Upper lobe of right lung (tissue), 1 donor: ENCODE measurements at regions not wholly inside any gene's neighbourhood (a gene's known extent, or its start where the extent isn't known, plus 50 kb on each side); places are given as distances from the start of the nearest gene placed in this dataset.

Experiments used
- ATAC-seq: fragments of 200-7000 bp; cut with Tn5 transposase; one replicate; pipeline ENCODE4 v1.9.1; 2020; ENCODE audit warnings: mild to moderate bottlenecking, moderate library complexity
- DNase-seq: peaks from one replicate; pipeline ENCODE4 v3.0.0-alpha.2; 2020
- H3K27ac ChIP-seq: fragments of 200-600 bp; one replicate; pipeline ENCODE4 v1.8.0; 2022
- H3K27me3 ChIP-seq: fragments of 200-600 bp; one replicate; pipeline ENCODE4 v1.8.0; 2022; ENCODE audit warnings: mild to moderate bottlenecking
- H3K36me3 ChIP-seq: fragments of 200-600 bp; one replicate; pipeline ENCODE4 v1.8.0; 2022
- H3K4me1 ChIP-seq: fragments of 200-600 bp; one replicate; pipeline ENCODE4 v1.8.0; 2022
- H3K4me3 ChIP-seq: fragments of 200-600 bp; one replicate; pipeline ENCODE4 v1.8.0; 2022; ENCODE audit warnings: mild to moderate bottlenecking
- H3K9me3 ChIP-seq: fragments of 200-600 bp; one replicate; pipeline ENCODE4 v1.8.0; 2022
- intact Hi-C: fragments of 100-400 bp; cut with DNase I; formaldehyde crosslinking; loops from one replicate; pipeline ENCODE4 v1.11.0; 2022
- TF ChIP-seq, protein P1 (sequence below): fragments of 200-600 bp; IDR thresholded peaks from one replicate; pipeline ENCODE4 v1.8.0; 2022; ENCODE audit warnings: antibody characterized with exemption
- donor health status: DM: no; HTN: yes; CAD: no; lungs with severe emphysema.

DNA sequence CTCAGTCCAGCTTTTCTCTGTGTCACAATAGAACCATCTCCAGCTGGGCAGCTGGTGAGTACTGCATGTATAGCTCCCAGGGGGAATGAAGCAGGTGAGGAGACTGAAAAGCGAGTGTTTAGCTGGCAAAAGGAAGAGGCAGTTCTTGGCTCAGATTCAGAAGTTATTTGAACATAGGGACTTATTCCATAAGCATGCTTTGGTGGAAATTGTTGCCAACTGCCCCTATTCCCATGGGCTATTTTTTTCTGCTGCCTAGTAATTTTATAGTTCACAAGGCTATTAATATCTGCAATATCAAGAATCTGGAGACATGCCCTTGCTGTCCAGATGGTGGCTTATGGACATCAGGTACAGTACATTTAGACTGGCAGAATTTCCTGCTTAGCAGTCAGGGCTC lies 1112.7 kb downstream of the LRFN5 start:
- H3K27me3 ChIP-seq = no peaks in the 10 kb centered on the region
- intact Hi-C loops = no loop called here
- no peaks in the 10 kb centered on the region for H3K9me3 ChIP-seq
- no peaks in the 10 kb centered on the region for H3K4me1 ChIP-seq
- ATAC-seq (no peak), DNase-seq (no peak)
- no peaks in the 10 kb centered on the region for H3K36me3 ChIP-seq
- H3K27ac ChIP-seq = no peak overlapping the region
- no peak overlapping the region for H3K4me3 ChIP-seq
- TF ChIP-seq, protein P1, sequence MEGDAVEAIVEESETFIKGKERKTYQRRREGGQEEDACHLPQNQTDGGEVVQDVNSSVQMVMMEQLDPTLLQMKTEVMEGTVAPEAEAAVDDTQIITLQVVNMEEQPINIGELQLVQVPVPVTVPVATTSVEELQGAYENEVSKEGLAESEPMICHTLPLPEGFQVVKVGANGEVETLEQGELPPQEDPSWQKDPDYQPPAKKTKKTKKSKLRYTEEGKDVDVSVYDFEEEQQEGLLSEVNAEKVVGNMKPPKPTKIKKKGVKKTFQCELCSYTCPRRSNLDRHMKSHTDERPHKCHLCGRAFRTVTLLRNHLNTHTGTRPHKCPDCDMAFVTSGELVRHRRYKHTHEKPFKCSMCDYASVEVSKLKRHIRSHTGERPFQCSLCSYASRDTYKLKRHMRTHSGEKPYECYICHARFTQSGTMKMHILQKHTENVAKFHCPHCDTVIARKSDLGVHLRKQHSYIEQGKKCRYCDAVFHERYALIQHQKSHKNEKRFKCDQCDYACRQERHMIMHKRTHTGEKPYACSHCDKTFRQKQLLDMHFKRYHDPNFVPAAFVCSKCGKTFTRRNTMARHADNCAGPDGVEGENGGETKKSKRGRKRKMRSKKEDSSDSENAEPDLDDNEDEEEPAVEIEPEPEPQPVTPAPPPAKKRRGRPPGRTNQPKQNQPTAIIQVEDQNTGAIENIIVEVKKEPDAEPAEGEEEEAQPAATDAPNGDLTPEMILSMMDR = no peak

DNA sequence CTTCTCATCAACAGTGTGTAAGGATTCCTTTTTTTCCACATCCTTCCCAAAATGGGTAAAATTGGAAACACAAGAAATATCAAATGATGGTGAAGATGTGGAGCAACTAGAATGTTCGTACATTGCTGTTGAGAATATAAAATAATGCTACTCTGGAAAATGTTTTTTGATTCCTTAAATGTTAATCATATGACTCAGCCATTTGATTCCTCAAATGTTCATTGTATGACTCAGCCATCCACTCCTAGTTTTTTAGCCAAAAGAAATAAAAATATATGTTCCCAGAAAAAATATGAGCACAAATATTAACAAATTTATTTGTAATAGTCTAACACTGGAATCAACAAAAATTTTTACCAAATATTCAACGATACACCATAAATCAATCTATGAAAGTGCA lies 1108.6 kb downstream of the LRFN5 start:
- Histone ChIP-seq H3K4me3 (no peak overlapping the region), H3K27ac (no peak overlapping the region), H3K4me1 (no peaks in the 10 kb centered on the region), H3K9me3 (no peaks in the 10 kb centered on the region), H3K36me3 (no peaks in the 10 kb centered on the region), H3K27me3 (no peaks in the 10 kb centered on the region)
- intact Hi-C loops = no loop called here
- TF ChIP-seq, protein P1 = no peak
- ATAC-seq = no peak
- DNase-seq = no peak

GRCh38 chr14:42710071-42710470 lies 1103.4 kb downstream of the LRFN5 start:
- no peaks in the 10 kb centered on the region for H3K9me3 ChIP-seq
- H3K36me3 ChIP-seq = no peaks in the 10 kb centered on the region
- H3K4me3 ChIP-seq = no peak overlapping the region
- no peaks in the 10 kb centered on the region for H3K27me3 ChIP-seq
- ATAC-seq (no peak), DNase-seq (no peak)
- intact Hi-C loops = no loop called here
- TF ChIP-seq, protein P1 = no peak
- H3K4me1 ChIP-seq = no peaks in the 10 kb centered on the region
- no peak overlapping the region for H3K27ac ChIP-seq

DNA sequence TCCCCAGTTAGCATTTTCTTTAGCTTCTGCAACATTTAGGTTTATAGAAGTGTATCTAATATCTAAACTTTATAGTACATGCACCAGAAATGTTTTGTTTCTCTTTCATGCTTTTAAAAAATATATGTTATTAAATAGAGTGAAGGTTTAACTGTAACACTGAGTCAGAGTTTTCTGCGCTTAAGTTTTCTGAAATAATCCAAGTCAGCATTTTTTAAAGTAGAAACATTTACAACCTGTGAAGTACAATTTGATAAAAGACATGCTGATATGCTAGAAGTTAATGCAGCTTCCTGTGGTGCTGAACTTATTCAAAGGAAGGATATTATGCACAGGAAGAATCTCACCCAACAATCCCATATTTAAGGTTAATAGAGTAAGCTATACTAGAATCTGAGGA lies 1096.8 kb downstream of the LRFN5 start:
- ATAC-seq (no peak), DNase-seq (no peak)
- intact Hi-C loops = no loop called here
- H3K9me3 ChIP-seq = no peaks in the 10 kb centered on the region
- H3K27ac ChIP-seq = no peak overlapping the region
- no peaks in the 10 kb centered on the region for H3K27me3 ChIP-seq
- H3K36me3 ChIP-seq = no peaks in the 10 kb centered on the region
- H3K4me3 ChIP-seq = no peak overlapping the region
- no peaks in the 10 kb centered on the region for H3K4me1 ChIP-seq
- TF ChIP-seq, protein P1 = no peak

- no peaks in the 10 kb centered on the region for H3K4me1 ChIP-seq
- no peak for ATAC-seq
- no peaks in the 10 kb centered on the region for H3K36me3 ChIP-seq
- TF ChIP-seq, protein P1 = no peak
- no peak for DNase-seq
- no peak overlapping the region for H3K4me3 ChIP-seq
- H3K27ac ChIP-seq = no peak overlapping the region
- no peaks in the 10 kb centered on the region for H3K27me3 ChIP-seq
- intact Hi-C loops = no loop called here
- no peaks in the 10 kb centered on the region for H3K9me3 ChIP-seq
Observed at GRCh38 chr14:42687421-42687820, 1080.7 kb downstream of the LRFN5 start.

DNA sequence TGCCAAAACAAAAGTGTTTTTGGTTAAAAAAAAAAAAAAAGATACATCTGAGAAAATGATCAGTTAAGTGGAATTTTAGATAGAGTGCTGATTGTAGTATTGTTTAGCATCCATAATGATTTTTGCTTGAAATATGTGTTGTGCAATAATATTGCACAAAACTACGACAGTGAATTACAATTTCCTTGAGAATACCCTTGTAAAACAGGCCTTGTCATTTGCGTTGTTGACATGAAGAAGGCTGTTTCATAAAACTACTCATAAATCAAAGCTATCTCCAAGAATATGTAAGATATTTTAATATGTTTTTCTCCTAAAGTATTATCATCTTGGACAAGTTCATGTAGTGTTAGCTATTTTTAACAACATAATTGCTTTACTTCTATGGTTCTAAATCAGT lies 1077.0 kb downstream of the LRFN5 start:
- H3K4me3 ChIP-seq = no peak overlapping the region
- no peaks in the 10 kb centered on the region for H3K36me3 ChIP-seq
- H3K27me3 ChIP-seq = no peaks in the 10 kb centered on the region
- no peak overlapping the region for H3K27ac ChIP-seq
- H3K4me1 ChIP-seq = no peaks in the 10 kb centered on the region
- no peaks in the 10 kb centered on the region for H3K9me3 ChIP-seq
- intact Hi-C loops = no loop called here
- no peak for ATAC-seq
- TF ChIP-seq, protein P1 = no peak
- DNase-seq = no peak
